Tibial artery (tissue), 4 donors: ENCODE measurements at regions not wholly inside any gene's neighbourhood (a gene's known extent, or its start where the extent isn't known, plus 50 kb on each side); places are given as distances from the start of the nearest gene placed in this dataset.

ENCODE experiments used
- DNase-seq, 2 donors: peaks; one replicate each; pipeline ENCODE4 v3.0.0-alpha.2; 2019
- H3K27ac ChIP-seq, 2 donors: fragments of 200-600 bp; sonication (generic) in 1 of 2; 1 replicate in 1 of 2; 2 replicates in 1 of 2; pipeline ENCODE4 v1.5.1; 2018 to 2019; ENCODE audit warnings: mild to moderate bottlenecking in 1 of 2
- H3K27me3 ChIP-seq, 2 donors: fragments of 200-600 bp; sonication (generic) in 1 of 2; one replicate each; pipeline versions ENCODE4 v1.5.1 to v1.6.0; 2016 to 2019
- H3K36me3 ChIP-seq, 3 donors: fragments of 200-600 bp; sonication (generic) in 2 of 3; one replicate each; pipeline ENCODE4 v1.5.1; 2016 to 2019; ENCODE audit warnings: mild to moderate bottlenecking in 2 of 3
- H3K4me1 ChIP-seq, 4 donors: fragments of 200-600 bp; sonication (generic) in 2 of 4; 1 replicate in 3 of 4; 2 replicates in 1 of 4; pipeline ENCODE4 v1.5.1; 2016 to 2019
- H3K4me3 ChIP-seq, 2 donors: fragments of 200-600 bp; sonication (generic) in 1 of 2; 1 replicate in 1 of 2; 2 replicates in 1 of 2; pipeline ENCODE4 v1.5.1; 2018 to 2019; ENCODE audit warnings: mild to moderate bottlenecking in 2 of 2
- H3K9me3 ChIP-seq, 3 donors: fragments of 200-600 bp; sonication (generic) in 1 of 3; one replicate each; pipeline ENCODE4 v1.5.1; 2016 to 2019
- CTCF ChIP-seq, 2 experiments: fragments of 200-600 bp in 1 of 2; fragments of 450-650 bp in 1 of 2; IDR thresholded peaks; one replicate each; pipeline ENCODE4 v1.5.1; 2017 to 2019; ENCODE audit warnings: antibody characterized with exemption in 2 of 2, mild to moderate bottlenecking in 1 of 2, moderate library complexity in 1 of 2
- intact Hi-C: fragments of 100-400 bp; cut with DNase I; formaldehyde crosslinking; loops from one replicate; pipeline ENCODE4 v1.15.0; 2023; ENCODE audit warnings: low total_unique reads

GRCh38 chr6:95417856-95418255, 159.5 kb upstream of the MANEA start:
- Histone ChIP-seq H3K36me3 (no peaks in the 10 kb centered on the region), H3K4me1 (no peaks in the 10 kb centered on the region), H3K9me3 (peaks cover 0 to 17% (median 5%) of the 10 kb centered on the region in 3 donors), H3K4me3 (no peak overlapping the region), H3K27ac (no peak overlapping the region), H3K27me3 (no peaks in the 10 kb centered on the region)
- intact Hi-C loops: no loop called here
- no peak for DNase-seq
- no peak for TF ChIP-seq CTCF (IDR thresholded peaks at IDR 0.05)

- no peaks in the 10 kb centered on the region for H3K4me1 ChIP-seq
- TF ChIP-seq CTCF (IDR thresholded peaks at IDR 0.05): no peak
- H3K36me3 ChIP-seq: no peaks in the 10 kb centered on the region
- H3K27ac ChIP-seq: no peak overlapping the region
- peaks cover 0 to 17% (median 5%) of the 10 kb centered on the region in 3 donors for H3K9me3 ChIP-seq
- intact Hi-C loops: no loop called here
- DNase-seq: no peak
- no peaks in the 10 kb centered on the region for H3K27me3 ChIP-seq
- H3K4me3 ChIP-seq: no peak overlapping the region
These were observed 156.5 kb upstream of the MANEA start for GRCh38 chr6:95420792-95421191.

- no peak for DNase-seq
- Histone ChIP-seq H3K27me3 (no peaks in the 10 kb centered on the region), H3K9me3 (peaks cover 0 to 17% (median 5%) of the 10 kb centered on the region in 3 donors), H3K4me3 (no peak overlapping the region), H3K36me3 (no peaks in the 10 kb centered on the region), H3K27ac (no peak overlapping the region), H3K4me1 (no peaks in the 10 kb centered on the region)
- intact Hi-C loops: no loop called here
- no peak for TF ChIP-seq CTCF (IDR thresholded peaks at IDR 0.05)
These were observed 154.0 kb upstream of the MANEA start for GRCh38 chr6:95423331-95423730.

- no peak overlapping the region for H3K4me3 ChIP-seq
- no peak overlapping the region for H3K27ac ChIP-seq
- no peaks in the 10 kb centered on the region for H3K9me3 ChIP-seq
- DNase-seq: peak in 1 of 2 donors; percentile 28
- H3K27me3 ChIP-seq: no peaks in the 10 kb centered on the region
- H3K4me1 ChIP-seq: no peaks in the 10 kb centered on the region
- no peaks in the 10 kb centered on the region for H3K36me3 ChIP-seq
- TF ChIP-seq CTCF (IDR thresholded peaks at IDR 0.05): peak; percentile 70 to 72
- intact Hi-C loops: no loop called here
These were observed 145.6 kb upstream of the MANEA start for GRCh38 chr6:95431637-95432228.

GRCh38 chr6:95439741-95440140, 137.6 kb upstream of the MANEA start:
- H3K36me3 ChIP-seq: no peaks in the 10 kb centered on the region
- TF ChIP-seq CTCF (IDR thresholded peaks at IDR 0.05): no peak
- no peaks in the 10 kb centered on the region for H3K9me3 ChIP-seq
- no peak overlapping the region for H3K27ac ChIP-seq
- no peaks in the 10 kb centered on the region for H3K4me1 ChIP-seq
- intact Hi-C loops: no loop called here
- DNase-seq: no peak
- H3K27me3 ChIP-seq: no peaks in the 10 kb centered on the region
- H3K4me3 ChIP-seq: no peak overlapping the region

- no peak for TF ChIP-seq CTCF (IDR thresholded peaks at IDR 0.05)
- Histone ChIP-seq H3K36me3 (no peaks in the 10 kb centered on the region), H3K27me3 (no peaks in the 10 kb centered on the region), H3K4me1 (no peaks in the 10 kb centered on the region), H3K27ac (no peak overlapping the region), H3K4me3 (no peak overlapping the region), H3K9me3 (no peaks in the 10 kb centered on the region)
- intact Hi-C loops: no loop called here
- no peak for DNase-seq
These were observed 129.1 kb upstream of the MANEA start for GRCh38 chr6:95448208-95448607.
